ENCODE measurements at regions not wholly inside any gene's neighbourhood (a gene's known extent, or its start where the extent isn't known, plus 50 kb on each side); places are given as distances from the start of the nearest gene placed in this dataset.
"Not testable (repeated sequence)": the region's sequence is repeated elsewhere in the genome, so short reads cannot be mapped to it uniquely, and the experiment has no call there.

- no peak for DNase-seq
Observed at GRCh38 chr20:2203436-2203835, 92.4 kb upstream of the TGM3 start.

- DNase-seq = no peak
Observed at GRCh38 chr20:2204021-2204420, 91.8 kb upstream of the TGM3 start.

- DNase-seq = peak; percentile 71
Observed at GRCh38 chr20:2206957-2207769, 88.6 kb upstream of the TGM3 start.

GRCh38 chr20:2207770-2208097, 88.1 kb upstream of the TGM3 start:
- no peak for DNase-seq

- no peak for DNase-seq
Observed at GRCh38 chr20:2208897-2209296, 86.9 kb upstream of the TGM3 start.

- peak; percentile 68 for DNase-seq
Observed at GRCh38 chr20:2210646-2211552, 84.9 kb upstream of the TGM3 start.

- no peak for DNase-seq
Observed at GRCh38 chr20:2212456-2213015, 83.3 kb upstream of the TGM3 start.

- no peak for DNase-seq
Observed at GRCh38 chr20:2213401-2213800, 82.4 kb upstream of the TGM3 start.

GRCh38 chr20:2217857-2218539, 77.8 kb upstream of the TGM3 start:
- DNase-seq = peak; percentile 69

- no peak for DNase-seq
Observed at GRCh38 chr20:2219481-2220006, 76.3 kb upstream of the TGM3 start.

- DNase-seq = no peak
Observed at GRCh38 chr20:2220298-2220697, 75.5 kb upstream of the TGM3 start.

- DNase-seq = no peak
Observed at GRCh38 chr20:2221921-2222320, 73.9 kb upstream of the TGM3 start.

- DNase-seq = no peak
Observed at GRCh38 chr20:2223558-2224367, 72.0 kb upstream of the TGM3 start.

GRCh38 chr20:2224368-2224639, 71.5 kb upstream of the TGM3 start:
- no peak for DNase-seq

- not testable (repeated sequence) for DNase-seq
Observed at GRCh38 chr20:2227285-2227684, 68.5 kb upstream of the TGM3 start.

- DNase-seq = no peak
Observed at GRCh38 chr20:2227861-2228260, 67.9 kb upstream of the TGM3 start.

- no peak for DNase-seq
Observed at GRCh38 chr20:2228926-2229325, 66.9 kb upstream of the TGM3 start.

GRCh38 chr20:2230726-2231488, 64.9 kb upstream of the TGM3 start:
- no peak for DNase-seq

GRCh38 chr20:2231701-2232100, 64.1 kb upstream of the TGM3 start:
- no peak for DNase-seq

GRCh38 chr20:2234598-2235191, 61.1 kb upstream of the TGM3 start:
- DNase-seq = no peak

- no peak for DNase-seq
Observed at GRCh38 chr20:2236256-2236655, 59.5 kb upstream of the TGM3 start.
